Activated T-helper 17 cell treated with anti-CD3 and anti-CD28 coated beads, Interleukin-2, amount 50 U/mL, for 72 hours (primary cell): ENCODE measurements at regions not wholly inside any gene's neighbourhood (a gene's known extent, or its start where the extent isn't known, plus 50 kb on each side); places are given as distances from the start of the nearest gene placed in this dataset.

Experiments used
- ATAC-seq: fragments of 150-1000 bp; cut with Tn5 transposase; replicated peaks from 2 replicates; pipeline ENCODE4 v1.10.0; 2021; ENCODE audit warnings: mild to moderate bottlenecking, moderate library complexity
- H3K27ac Mint-ChIP-seq: one replicate; pipeline ENCODE4 v1.8.0; 2022; ENCODE audit warnings: mixed read lengths
- H3K27me3 Mint-ChIP-seq: one replicate; pipeline ENCODE4 v1.8.0; 2022; ENCODE audit warnings: mixed read lengths
- H3K36me3 Mint-ChIP-seq: one replicate; pipeline ENCODE4 v1.8.0; 2022; ENCODE audit warnings: low read depth, mild to moderate bottlenecking, mixed read lengths
- H3K4me1 Mint-ChIP-seq: one replicate; pipeline ENCODE4 v1.8.0; 2022; ENCODE audit warnings: mixed read lengths
- H3K4me3 Mint-ChIP-seq: one replicate; pipeline ENCODE4 v1.8.0; 2022; ENCODE audit warnings: mild to moderate bottlenecking, mixed read lengths
- H3K9me3 Mint-ChIP-seq: one replicate; pipeline ENCODE4 v1.8.0; 2022; ENCODE audit warnings: mixed read lengths

DNA sequence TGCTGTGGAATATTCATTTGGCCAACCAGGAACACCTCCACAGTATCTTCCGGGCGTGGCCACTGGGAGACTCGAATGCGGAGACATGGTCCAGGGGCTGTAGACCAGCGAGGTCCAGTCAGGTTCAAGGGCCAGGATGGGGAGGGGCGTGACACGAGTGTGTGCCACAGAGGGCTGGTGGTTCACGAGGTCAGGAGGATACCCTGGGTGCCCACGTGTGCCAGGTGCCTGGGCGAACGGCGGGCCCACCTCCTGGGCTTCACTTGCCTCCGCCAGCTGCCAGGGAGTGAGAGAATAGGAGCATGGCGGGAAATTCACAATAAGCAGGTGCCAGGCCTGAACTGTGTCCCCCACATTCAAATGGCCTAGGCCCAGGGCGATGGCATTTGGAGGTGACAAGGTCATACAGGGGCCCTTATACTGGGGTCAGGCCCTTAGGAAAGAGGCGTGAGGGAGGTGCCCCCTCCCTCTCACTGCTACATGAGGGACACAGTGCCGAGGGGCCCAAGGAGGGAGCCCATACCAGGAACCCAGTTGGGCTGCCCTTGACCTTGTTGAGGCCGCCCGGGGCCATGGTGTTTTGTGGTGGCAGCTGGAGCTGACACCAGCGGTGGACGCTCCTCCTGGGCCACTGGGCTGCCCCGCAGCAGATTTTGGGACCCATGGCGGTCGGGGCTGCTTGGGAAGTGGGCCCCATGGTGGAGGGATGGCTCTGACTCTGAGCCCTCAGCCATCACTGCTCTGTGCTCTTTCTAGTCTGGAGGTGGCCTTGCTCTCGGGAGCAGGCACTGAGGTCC lies 1268.9 kb downstream of the BRD1 start:
- peaks cover under 1% of the 10 kb centered on the region for H3K27me3 Mint-ChIP-seq
- no peaks in the 10 kb centered on the region for H3K36me3 Mint-ChIP-seq
- no peak overlapping the region for H3K27ac Mint-ChIP-seq
- no peaks in the 10 kb centered on the region for H3K9me3 Mint-ChIP-seq
- no peak for ATAC-seq
- H3K4me1 Mint-ChIP-seq = no peaks in the 10 kb centered on the region
- no peak overlapping the region for H3K4me3 Mint-ChIP-seq

DNA sequence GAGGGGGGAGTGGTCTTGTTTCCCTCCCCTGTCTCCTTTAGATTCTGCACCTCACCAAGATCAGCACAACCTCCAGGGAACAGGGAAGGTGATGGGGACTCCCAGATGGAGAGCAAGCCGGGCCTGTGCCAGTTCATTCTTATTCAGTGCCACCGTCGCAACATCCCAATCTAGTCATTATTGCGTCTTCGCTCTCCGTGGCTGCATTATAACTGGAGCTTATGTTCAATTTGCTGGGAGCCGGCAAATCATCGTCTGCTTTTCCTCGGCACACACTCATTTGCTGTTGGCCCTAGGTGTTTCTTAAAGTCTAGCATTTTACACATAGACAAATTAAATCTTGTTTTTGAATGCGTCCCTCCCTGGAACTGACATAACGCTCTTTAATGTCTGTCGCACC lies 1269.7 kb downstream of the BRD1 start:
- Mint-ChIP-seq H3K4me3 (no peak overlapping the region), H3K4me1 (no peaks in the 10 kb centered on the region), H3K27ac (no peak overlapping the region), H3K36me3 (no peaks in the 10 kb centered on the region), H3K27me3 (peaks cover under 1% of the 10 kb centered on the region), H3K9me3 (no peaks in the 10 kb centered on the region)
- no peak for ATAC-seq

DNA sequence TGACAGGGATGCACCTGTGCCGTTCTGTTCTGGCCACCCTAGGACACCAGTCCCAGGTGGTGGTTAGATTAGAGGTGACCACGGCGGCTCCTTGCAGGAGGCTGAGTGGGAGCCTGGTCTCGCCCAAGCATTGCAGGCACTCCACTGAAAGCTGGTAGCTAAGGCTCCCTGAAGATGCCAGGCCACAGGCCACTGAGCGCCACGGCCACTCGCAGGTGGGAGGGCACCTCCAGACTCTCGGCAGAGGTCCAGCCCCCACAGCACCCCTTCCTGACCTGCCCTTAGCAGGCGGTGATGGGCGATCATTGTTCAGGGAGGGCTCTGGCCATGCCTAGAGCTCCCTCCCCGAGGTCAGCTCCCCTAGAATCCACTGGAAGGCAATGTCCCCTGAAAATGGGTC lies 1270.2 kb downstream of the BRD1 start:
- Mint-ChIP-seq H3K4me1 (no peaks in the 10 kb centered on the region), H3K36me3 (no peaks in the 10 kb centered on the region), H3K27ac (no peak overlapping the region), H3K9me3 (no peaks in the 10 kb centered on the region), H3K4me3 (no peak overlapping the region), H3K27me3 (peaks cover 4% of the 10 kb centered on the region)
- no peak for ATAC-seq

- Mint-ChIP-seq H3K4me1 (no peaks in the 10 kb centered on the region), H3K27ac (no peak overlapping the region), H3K36me3 (no peaks in the 10 kb centered on the region), H3K4me3 (no peak overlapping the region), H3K9me3 (no peaks in the 10 kb centered on the region), H3K27me3 (peaks cover 4% of the 10 kb centered on the region)
- ATAC-seq = no peak
Measured at GRCh38 chr22:48556751-48557150, 1270.9 kb downstream of the BRD1 start.

GRCh38 chr22:48556222-48556621 lies 1271.5 kb downstream of the BRD1 start:
- Mint-ChIP-seq H3K4me3 (no peak overlapping the region), H3K9me3 (no peaks in the 10 kb centered on the region), H3K27ac (no peak overlapping the region), H3K4me1 (no peaks in the 10 kb centered on the region), H3K27me3 (peaks cover 4% of the 10 kb centered on the region), H3K36me3 (no peaks in the 10 kb centered on the region)
- no peak for ATAC-seq

DNA sequence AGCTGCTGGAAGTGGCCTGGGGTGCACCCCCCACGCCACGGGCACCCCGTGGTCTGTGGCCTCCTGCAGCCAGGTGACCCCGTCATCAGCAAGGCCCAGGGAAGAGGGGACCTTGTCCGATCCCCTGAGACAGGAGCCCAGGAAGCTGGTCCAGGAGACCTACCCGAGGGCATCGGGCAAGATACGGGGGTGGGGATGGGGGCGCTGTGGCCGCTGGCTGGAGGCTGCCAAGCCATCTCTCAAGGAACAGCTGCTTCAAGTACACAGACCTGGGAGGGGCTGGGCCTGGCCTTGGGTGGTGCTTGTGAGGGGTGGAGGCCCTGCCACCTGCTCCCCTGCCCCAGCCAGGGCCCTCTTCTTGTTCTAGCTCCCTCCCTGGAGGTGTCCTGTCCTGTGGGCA lies 1272.1 kb downstream of the BRD1 start:
- ATAC-seq = no peak
- peaks cover 4% of the 10 kb centered on the region for H3K27me3 Mint-ChIP-seq

GRCh38 chr22:48554893-48555572 lies 1272.6 kb downstream of the BRD1 start:
- peaks cover 4% of the 10 kb centered on the region for H3K27me3 Mint-ChIP-seq
- no peaks in the 10 kb centered on the region for H3K36me3 Mint-ChIP-seq
- H3K9me3 Mint-ChIP-seq = no peaks in the 10 kb centered on the region
- no peak for ATAC-seq
- H3K4me1 Mint-ChIP-seq = no peaks in the 10 kb centered on the region
- no peak overlapping the region for H3K4me3 Mint-ChIP-seq
- H3K27ac Mint-ChIP-seq = no peak overlapping the region

More for the DNA sequence above, 1272.1 kb downstream of the BRD1 start:
- Mint-ChIP-seq H3K9me3 (no peaks in the 10 kb centered on the region), H3K4me3 (no peak overlapping the region), H3K4me1 (no peaks in the 10 kb centered on the region), H3K36me3 (no peaks in the 10 kb centered on the region), H3K27ac (no peak overlapping the region)

DNA sequence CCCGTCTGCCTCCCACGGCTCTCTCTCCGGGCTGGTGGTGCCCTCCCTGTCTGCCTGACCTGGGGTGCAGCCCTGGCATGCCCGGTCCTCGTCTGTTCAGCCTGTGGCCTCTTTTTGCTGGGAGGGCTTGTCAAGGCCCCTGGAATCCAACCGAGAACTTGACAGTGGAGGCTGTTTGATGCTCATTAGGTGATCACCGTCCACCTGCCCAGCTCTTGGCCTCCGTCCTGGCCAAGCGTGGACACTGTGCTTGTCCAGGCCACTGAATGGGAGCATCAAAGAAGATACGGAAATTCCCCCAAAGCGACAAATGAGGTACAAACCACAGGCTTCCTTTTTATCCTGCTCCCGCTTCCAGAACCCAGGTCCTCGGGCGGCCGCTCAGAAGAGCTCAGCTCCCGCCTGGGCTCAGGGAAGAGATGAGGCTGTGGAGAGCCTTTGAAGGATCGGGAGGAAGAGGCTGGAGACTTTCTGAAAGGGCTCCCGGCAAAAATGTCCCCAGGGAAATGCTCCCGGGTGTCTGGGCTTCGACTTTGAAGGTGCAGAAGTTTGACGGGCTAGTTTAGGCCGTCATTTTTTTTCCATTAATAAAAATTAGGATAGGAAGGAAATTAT lies 1273.9 kb downstream of the BRD1 start:
- Mint-ChIP-seq H3K27ac (no peak overlapping the region), H3K4me1 (no peaks in the 10 kb centered on the region), H3K27me3 (peaks cover 4% of the 10 kb centered on the region), H3K4me3 (no peak overlapping the region), H3K9me3 (no peaks in the 10 kb centered on the region), H3K36me3 (no peaks in the 10 kb centered on the region)
- ATAC-seq = no peak

DNA sequence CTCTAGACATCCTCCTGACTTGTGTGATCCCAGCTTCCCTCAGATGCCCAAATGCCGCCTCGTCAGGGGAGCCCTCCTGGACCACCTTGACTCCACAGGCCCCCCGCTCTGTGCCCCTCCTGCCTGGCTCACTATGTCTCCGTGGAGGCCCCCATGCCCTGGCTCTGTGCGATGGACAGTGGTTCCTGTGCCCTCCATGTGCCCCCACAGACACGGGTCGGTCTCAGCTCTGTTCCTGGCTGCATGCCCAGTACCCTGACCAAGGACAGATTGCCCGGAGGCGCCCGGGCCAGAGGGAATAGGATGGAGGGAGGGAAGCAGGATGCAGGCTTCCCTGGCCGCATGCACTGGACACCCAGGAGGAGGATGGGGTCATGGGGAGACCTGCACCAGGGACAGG lies 1274.6 kb downstream of the BRD1 start:
- no peaks in the 10 kb centered on the region for H3K36me3 Mint-ChIP-seq
- peak; percentile 2 for ATAC-seq
- H3K27me3 Mint-ChIP-seq = peaks cover 4% of the 10 kb centered on the region
- H3K27ac Mint-ChIP-seq = no peak overlapping the region
- H3K4me3 Mint-ChIP-seq = no peak overlapping the region
- H3K4me1 Mint-ChIP-seq = no peaks in the 10 kb centered on the region
- H3K9me3 Mint-ChIP-seq = no peaks in the 10 kb centered on the region

DNA sequence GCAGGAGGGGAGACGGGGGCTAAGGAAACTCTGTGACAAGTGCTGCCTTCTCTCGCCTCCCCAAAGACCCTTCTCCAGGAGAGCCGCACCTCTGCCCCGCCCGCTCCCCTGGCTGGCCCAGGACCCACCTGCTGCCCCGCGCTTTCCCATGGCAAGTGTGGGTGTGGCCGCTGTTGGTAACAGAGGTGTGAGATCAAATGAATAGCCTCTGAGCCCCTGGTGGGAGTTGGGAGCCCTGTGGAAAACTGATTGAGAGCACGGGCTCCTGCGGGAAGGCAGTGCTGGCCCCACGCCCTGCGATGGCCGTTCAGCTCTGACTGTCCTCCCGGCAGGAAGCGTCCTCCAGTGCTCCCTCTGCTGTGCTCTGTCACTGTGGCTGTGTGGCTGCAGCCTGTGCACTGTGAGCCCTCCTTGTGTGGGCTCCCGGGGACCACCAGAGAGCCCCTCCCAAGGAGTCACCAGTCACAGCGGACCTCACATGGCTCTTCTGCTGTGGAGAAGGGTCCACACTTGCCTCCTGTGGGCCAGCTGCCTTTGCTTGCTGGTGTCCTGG lies 1275.9 kb downstream of the BRD1 start:
- H3K9me3 Mint-ChIP-seq = no peaks in the 10 kb centered on the region
- H3K4me3 Mint-ChIP-seq = no peak overlapping the region
- H3K36me3 Mint-ChIP-seq = no peaks in the 10 kb centered on the region
- H3K27ac Mint-ChIP-seq = no peak overlapping the region
- H3K27me3 Mint-ChIP-seq = peaks cover 4% of the 10 kb centered on the region
- no peak for ATAC-seq
- no peaks in the 10 kb centered on the region for H3K4me1 Mint-ChIP-seq

GRCh38 chr22:48551061-48551460 lies 1276.6 kb downstream of the BRD1 start:
- ATAC-seq = no peak
- H3K36me3 Mint-ChIP-seq = no peaks in the 10 kb centered on the region
- H3K27ac Mint-ChIP-seq = no peak overlapping the region

GRCh38 chr22:48548391-48548790 lies 1279.3 kb downstream of the BRD1 start:
- no peaks in the 10 kb centered on the region for H3K9me3 Mint-ChIP-seq
- no peak for ATAC-seq
- H3K36me3 Mint-ChIP-seq = no peaks in the 10 kb centered on the region
- H3K4me1 Mint-ChIP-seq = no peaks in the 10 kb centered on the region
- no peak overlapping the region for H3K27ac Mint-ChIP-seq
- no peak overlapping the region for H3K4me3 Mint-ChIP-seq
- peaks cover 4% of the 10 kb centered on the region for H3K27me3 Mint-ChIP-seq

More at GRCh38 chr22:48551061-48551460, 1276.6 kb downstream of the BRD1 start:
- Mint-ChIP-seq H3K9me3 (no peaks in the 10 kb centered on the region), H3K27me3 (peaks cover 4% of the 10 kb centered on the region), H3K4me1 (no peaks in the 10 kb centered on the region), H3K4me3 (no peak overlapping the region)

DNA sequence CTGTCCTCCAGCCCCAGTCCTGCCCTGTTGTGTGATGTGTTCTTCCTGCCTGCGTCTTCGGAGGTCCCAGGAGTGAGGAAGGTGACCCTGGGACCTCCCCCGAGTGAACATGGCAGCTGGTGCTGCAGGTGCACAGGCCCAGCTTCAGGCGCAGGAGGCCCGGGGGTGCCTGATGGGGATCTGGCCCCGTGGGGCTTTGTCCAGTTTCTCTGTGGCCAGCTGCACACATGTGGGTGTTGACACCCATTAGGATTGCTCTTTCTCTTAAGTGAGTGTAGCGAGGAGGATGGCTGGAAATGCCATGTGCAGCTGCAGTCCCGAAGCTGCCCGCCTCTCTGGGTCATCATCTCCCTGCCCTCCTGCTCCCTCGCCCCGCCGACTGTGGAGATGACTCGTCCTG lies 1279.7 kb downstream of the BRD1 start:
- Mint-ChIP-seq H3K4me1 (no peaks in the 10 kb centered on the region), H3K36me3 (no peaks in the 10 kb centered on the region), H3K27ac (no peak overlapping the region), H3K4me3 (no peak overlapping the region), H3K27me3 (peaks cover 3% of the 10 kb centered on the region), H3K9me3 (no peaks in the 10 kb centered on the region)
- no peak for ATAC-seq

DNA sequence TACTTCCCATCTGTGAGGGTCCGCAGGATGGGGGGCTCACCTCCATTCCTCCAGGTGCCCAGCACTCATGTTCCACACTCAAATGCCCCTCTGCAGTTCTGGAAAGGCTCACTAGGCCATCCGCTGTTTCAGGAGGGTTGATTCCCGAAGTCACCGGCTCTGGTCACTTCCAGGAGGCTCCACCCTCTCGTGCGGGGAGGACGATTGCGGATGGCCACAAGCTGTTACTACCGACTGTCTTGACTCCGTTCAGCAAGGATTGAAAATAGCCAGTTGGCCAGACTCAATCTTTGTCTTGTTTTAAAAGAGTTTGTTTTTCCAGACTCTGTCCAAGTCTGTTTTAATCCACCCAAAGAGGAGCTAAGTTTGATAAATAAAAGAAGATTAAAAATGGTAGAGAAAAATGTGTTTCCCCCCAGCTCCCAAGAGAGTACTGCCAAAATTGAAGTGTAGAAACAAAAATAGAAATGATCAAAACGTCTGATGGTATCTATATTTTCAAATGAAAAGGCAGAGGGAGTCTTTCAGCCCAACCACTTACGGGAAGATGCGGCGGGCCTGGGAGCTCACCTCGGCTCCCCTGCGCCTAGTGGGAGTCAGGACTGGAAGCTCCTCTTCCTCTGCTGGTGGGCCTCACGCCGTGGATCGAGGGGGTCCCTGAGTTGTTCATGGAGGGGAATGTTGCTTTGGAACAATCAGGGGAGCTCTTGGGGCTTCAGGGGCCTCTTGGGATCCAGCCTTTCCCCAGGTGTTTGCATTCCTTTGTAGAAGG lies 1280.8 kb downstream of the BRD1 start:
- Mint-ChIP-seq H3K9me3 (no peaks in the 10 kb centered on the region), H3K4me1 (no peaks in the 10 kb centered on the region), H3K36me3 (no peaks in the 10 kb centered on the region), H3K27ac (no peak overlapping the region), H3K4me3 (no peak overlapping the region), H3K27me3 (no peaks in the 10 kb centered on the region)
- ATAC-seq = no peak
